ENCODE measurements at regions not wholly inside any gene's neighbourhood (a gene's known extent, or its start where the extent isn't known, plus 50 kb on each side); places are given as distances from the start of the nearest gene placed in this dataset.

- Histone ChIP-seq H3K4me1 (ENCODE audit: control insufficient read depth, extremely low read depth, insufficient read depth, low read length) (no peaks in the 10 kb centered on the region), H3K36me3 (ENCODE audit: control insufficient read depth in 2 of 2, extremely low read depth in 1 of 2, insufficient read depth in 2 of 2, low read length in 2 of 2) (no peaks in the 10 kb centered on the region), H2AFZ (ENCODE audit: control insufficient read depth, low read length) (no peak overlapping the region), H3K9ac (ENCODE audit: control insufficient read depth, extremely low read depth, insufficient read depth, low read length) (no peak overlapping the region), H3K79me2 (ENCODE audit: control insufficient read depth, insufficient read depth, low read length) (no peaks in the 10 kb centered on the region), H3K27ac (ENCODE audit: control insufficient read depth, insufficient read depth, low read length) (no peak overlapping the region), H3K4me3 (ENCODE audit: control insufficient read depth in 2 of 3, extremely low read depth in 1 of 3, insufficient read depth in 2 of 3, low read depth in 1 of 3, low read length in 3 of 3) (no peak overlapping the region), H3K9me3 (ENCODE audit: control insufficient read depth, low read depth, low read length) (no peaks in the 10 kb centered on the region), H3K9me1 (ENCODE audit: control insufficient read depth, extremely low read depth, insufficient read depth, low read length) (no peaks in the 10 kb centered on the region), H3K27me3 (ENCODE audit: control insufficient read depth, extremely low read depth, insufficient read depth, low read length) (no peaks in the 10 kb centered on the region), H4K20me1 (ENCODE audit: control insufficient read depth, extremely low read depth, insufficient read depth, low read length) (no peaks in the 10 kb centered on the region), H3K4me2 (ENCODE audit: control insufficient read depth, extremely low read depth, insufficient read depth, low read depth, low read length) (no peak overlapping the region)
- no peak for TF ChIP-seq CTCF (optimal IDR thresholded peaks at IDR 0.05 in 1 of 3, IDR thresholded peaks at IDR 0.05 in 1 of 3, conservative IDR thresholded peaks at IDR 0.05 in 1 of 3; ENCODE audit: extremely low read depth in 1 of 3, insufficient read depth in 2 of 3, low read length in 3 of 3)
- TF ChIP-seq EZH2 (IDR thresholded peaks at IDR 0.05; ENCODE audit: low read length): no peak
- dilution Hi-C loops (cut with MboI; ENCODE audit: extremely low pct_ligation_motif_present, low sequenced_read_pairs): no loop called here
- FAIRE-seq: no peak
- DNase-seq (ENCODE audit: low read depth, low spot score): no peak
Measured at GRCh38 chr1:221149111-221149510, 269.9 kb downstream of the HLX start.

GRCh38 chr1:221149555-221150075, 270.4 kb downstream of the HLX start:
- Histone ChIP-seq H3K9ac (ENCODE audit: control insufficient read depth, extremely low read depth, insufficient read depth, low read length) (no peak overlapping the region), H3K4me1 (ENCODE audit: control insufficient read depth, extremely low read depth, insufficient read depth, low read length) (no peaks in the 10 kb centered on the region), H4K20me1 (ENCODE audit: control insufficient read depth, extremely low read depth, insufficient read depth, low read length) (no peaks in the 10 kb centered on the region), H3K4me3 (ENCODE audit: control insufficient read depth in 2 of 3, extremely low read depth in 1 of 3, insufficient read depth in 2 of 3, low read depth in 1 of 3, low read length in 3 of 3) (no peak overlapping the region), H3K27me3 (ENCODE audit: control insufficient read depth, extremely low read depth, insufficient read depth, low read length) (no peaks in the 10 kb centered on the region), H3K4me2 (ENCODE audit: control insufficient read depth, extremely low read depth, insufficient read depth, low read depth, low read length) (no peak overlapping the region), H3K27ac (ENCODE audit: control insufficient read depth, insufficient read depth, low read length) (no peak overlapping the region), H3K79me2 (ENCODE audit: control insufficient read depth, insufficient read depth, low read length) (no peaks in the 10 kb centered on the region), H3K9me1 (ENCODE audit: control insufficient read depth, extremely low read depth, insufficient read depth, low read length) (no peaks in the 10 kb centered on the region), H2AFZ (ENCODE audit: control insufficient read depth, low read length) (no peak overlapping the region), H3K9me3 (ENCODE audit: control insufficient read depth, low read depth, low read length) (no peaks in the 10 kb centered on the region), H3K36me3 (ENCODE audit: control insufficient read depth in 2 of 2, extremely low read depth in 1 of 2, insufficient read depth in 2 of 2, low read length in 2 of 2) (no peaks in the 10 kb centered on the region)
- DNase-seq (ENCODE audit: low read depth, low spot score) (no peak), FAIRE-seq (no peak)
- dilution Hi-C loops (cut with MboI; ENCODE audit: extremely low pct_ligation_motif_present, low sequenced_read_pairs): no loop called here
- TF ChIP-seq EZH2 (IDR thresholded peaks at IDR 0.05; ENCODE audit: low read length) (no peak), CTCF (optimal IDR thresholded peaks at IDR 0.05 in 1 of 3, IDR thresholded peaks at IDR 0.05 in 1 of 3, conservative IDR thresholded peaks at IDR 0.05 in 1 of 3; ENCODE audit: extremely low read depth in 1 of 3, insufficient read depth in 2 of 3, low read length in 3 of 3) (no peak)
